ENCODE measurements at regions not wholly inside any gene's neighbourhood (a gene's known extent, or its start where the extent isn't known, plus 50 kb on each side); places are given as distances from the start of the nearest gene placed in this dataset.
"Not testable (repeated sequence)": the region's sequence is repeated elsewhere in the genome, so short reads cannot be mapped to it uniquely, and the experiment has no call there.

DNA sequence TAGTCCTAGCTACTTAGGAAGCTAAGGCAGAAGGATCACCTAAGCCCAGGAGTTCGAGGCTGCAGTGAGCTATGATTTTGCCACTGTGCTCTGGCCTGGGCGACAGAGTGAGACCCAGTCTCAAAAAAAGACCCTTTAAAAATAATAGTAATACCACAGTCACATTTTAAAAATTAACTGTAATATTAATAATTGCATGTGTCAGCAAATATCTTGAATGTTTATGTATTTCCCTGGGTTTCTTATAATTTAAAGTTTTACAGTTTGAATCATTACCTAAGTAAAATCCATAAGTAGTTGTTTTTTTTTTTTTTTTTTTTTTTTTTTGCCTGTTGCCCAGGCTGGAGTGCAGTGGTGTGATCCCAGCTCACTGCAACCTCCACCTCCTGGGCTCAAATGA is 69.2 kb downstream of the LYZL2 start:
- no peak for DNase-seq (ENCODE audit: low read depth)

- DNase-seq (ENCODE audit: low read depth), result no peak
These were observed 70.4 kb downstream of the LYZL2 start for GRCh38 chr10:30559180-30559579.

- no peak for DNase-seq (ENCODE audit: low read depth)
These were observed 71.1 kb downstream of the LYZL2 start for GRCh38 chr10:30558411-30558810.

- no peak for DNase-seq (ENCODE audit: low read depth)
These were observed 71.7 kb downstream of the LYZL2 start for GRCh38 chr10:30557884-30558283.

DNA sequence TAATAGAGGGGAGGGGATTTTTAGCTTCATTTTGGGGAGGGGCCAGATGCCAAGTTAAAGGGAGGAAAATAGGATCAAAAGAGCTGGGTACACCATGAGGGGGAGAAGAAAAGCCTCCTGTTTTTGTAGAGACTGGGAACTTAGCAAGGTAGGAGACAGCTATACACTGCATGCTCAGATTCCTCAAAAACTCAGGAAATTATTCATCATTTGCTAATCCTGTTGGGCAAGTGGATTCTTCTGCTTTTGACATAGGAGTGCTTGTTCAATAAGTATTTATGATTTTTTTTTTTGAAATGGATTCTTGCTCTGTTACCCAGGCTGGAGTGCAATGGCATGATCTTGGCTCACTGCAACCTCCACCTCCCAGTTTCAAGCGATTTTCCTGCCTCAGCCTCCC is 73.4 kb downstream of the LYZL2 start:
- no peak for DNase-seq (ENCODE audit: low read depth)

GRCh38 chr10:30555465-30555864 is 74.1 kb downstream of the LYZL2 start:
- DNase-seq (ENCODE audit: low read depth), result no peak

DNA sequence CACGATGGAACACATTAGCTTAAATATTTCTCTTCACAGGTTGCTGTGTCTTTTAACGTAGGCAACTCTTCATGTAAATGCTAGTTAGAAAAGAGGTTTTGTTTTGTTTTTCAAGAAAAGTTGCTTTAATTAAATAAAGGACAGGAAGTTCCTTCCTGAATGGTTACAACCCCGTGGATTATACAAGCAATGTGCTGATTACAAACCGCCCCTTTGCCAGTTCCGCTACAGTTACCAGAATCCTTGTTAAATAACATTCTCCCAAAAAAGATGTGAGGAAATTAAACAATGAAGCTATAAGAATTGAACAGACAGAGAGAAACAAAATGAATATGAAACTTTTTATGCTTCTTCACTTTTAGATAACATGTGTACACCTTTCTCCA is 75.1 kb downstream of the LYZL2 start:
- DNase-seq (ENCODE audit: low read depth), result no peak

DNA sequence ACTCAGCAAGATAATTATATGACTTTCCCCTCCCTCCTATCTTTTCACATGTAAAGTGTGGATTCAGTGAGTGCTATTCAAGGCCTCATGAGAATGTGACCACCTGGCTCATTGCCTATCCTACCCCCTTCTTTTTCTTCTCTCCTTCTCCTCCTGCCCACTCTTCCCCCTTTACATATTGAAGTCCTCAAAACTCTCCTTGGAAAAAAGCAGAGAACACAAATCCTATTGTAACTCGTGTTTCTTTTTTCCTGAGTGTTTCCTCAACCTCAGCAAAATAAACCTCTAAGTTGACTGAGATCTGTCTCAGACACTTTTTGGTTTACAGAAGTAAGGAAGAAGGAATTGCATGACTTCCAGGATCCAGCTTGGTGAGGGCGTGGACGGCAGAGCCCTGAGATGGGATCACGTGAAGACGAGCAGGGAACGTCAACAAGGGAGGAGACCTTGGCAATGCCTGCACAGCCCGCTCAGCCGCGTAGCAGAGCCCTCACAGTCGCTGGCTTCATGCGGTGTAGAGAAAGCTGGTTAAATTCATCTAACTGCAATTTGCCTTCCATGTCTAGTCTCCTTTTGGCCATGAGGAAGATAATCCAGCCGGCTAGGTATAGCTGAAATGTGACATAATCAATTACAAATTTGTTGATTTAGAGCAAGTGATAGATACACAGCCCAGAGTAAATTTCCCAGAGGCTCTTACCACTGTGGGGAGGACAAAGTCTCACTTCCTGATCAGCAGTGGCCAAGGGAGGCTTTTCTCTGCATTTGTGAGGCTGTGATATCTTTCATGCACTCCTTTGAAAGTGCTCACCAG is 75.7 kb downstream of the LYZL2 start:
- no peak for DNase-seq (ENCODE audit: low read depth)

DNA sequence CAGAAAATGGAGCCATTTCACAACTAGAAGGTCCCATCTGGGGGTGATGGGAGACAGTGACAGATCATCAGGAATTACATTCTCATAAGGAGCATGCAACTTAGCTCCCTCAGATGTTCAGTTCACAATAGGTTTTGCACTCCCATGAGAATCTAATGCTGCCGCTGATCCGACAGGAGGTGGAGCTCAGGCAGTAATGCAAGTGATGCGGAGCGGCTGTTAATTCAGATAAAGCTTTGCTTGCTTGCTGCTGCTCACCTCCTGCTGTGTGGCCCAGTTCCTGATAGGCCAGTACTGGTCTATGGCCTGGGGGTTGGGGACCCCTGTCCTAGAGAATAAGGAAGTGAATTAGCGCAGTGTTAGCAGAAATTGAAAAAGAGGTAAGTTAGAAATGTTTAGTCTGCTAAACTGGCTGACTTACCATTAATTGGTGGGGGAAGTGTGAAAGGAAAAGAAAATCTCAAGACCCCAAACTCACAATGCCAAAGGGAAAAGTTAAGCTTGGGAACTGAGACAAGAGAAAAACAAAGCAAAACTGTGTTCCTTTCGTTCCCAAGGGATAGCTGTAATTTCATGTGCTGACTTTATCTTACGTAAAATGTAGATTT is 76.4 kb downstream of the LYZL2 start:
- no peak for DNase-seq (ENCODE audit: low read depth)

DNA sequence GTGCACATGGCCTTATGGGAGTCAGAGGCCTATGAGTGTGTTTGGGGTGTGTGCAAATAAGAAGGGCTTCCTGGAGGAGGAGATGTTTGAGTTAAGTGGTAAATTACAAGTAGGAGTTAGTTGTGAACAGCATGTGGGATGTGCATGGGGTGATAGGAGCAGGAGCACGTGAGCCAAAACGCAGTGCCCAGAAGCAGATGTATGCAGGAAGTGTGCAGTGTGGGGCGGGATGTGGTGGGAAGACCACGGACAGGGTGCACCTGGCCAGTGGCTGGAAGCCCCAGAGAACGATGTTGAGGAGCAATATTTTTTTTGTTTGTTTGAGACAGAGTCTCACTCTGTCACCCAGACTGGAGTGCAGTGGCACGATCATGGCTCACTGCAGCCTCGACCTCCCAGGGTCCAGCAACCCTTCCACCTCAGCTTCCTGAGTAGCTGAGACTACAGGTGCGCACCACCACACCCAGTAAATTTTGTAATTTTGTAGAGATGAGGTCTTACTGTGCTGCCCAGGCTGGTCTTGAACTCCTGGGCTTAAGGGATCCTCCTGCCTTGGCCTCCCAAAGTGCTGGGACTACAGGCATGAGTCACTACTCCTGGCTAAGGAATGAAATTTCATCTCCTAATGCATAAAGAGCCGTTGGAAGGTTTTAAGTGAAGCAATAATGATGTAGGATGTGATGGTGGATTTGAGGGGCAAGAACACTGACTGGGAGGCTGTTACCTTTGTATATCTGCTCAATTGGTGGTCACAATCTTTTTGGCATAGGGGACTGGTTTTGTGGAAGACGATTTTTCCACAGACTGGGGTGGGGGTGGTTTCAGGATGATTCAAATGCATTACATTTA is 78.4 kb downstream of the LYZL2 start:
- no peak for DNase-seq (ENCODE audit: low read depth)

GRCh38 chr10:30549134-30549687 is 80.3 kb downstream of the LYZL2 start:
- not testable (repeated sequence) for DNase-seq (ENCODE audit: low read depth)

GRCh38 chr10:30546511-30546910 is 83.0 kb downstream of the LYZL2 start:
- no peak for DNase-seq (ENCODE audit: low read depth)

GRCh38 chr10:30542895-30543288 is 86.7 kb downstream of the LYZL2 start:
- no peak for DNase-seq (ENCODE audit: low read depth)

- DNase-seq (ENCODE audit: low read depth), result no peak
These were observed 87.3 kb downstream of the LYZL2 start for GRCh38 chr10:30542001-30542894.

GRCh38 chr10:30540276-30540675 is 89.3 kb downstream of the LYZL2 start:
- DNase-seq (ENCODE audit: low read depth), result no peak

GRCh38 chr10:30538086-30538485 is 91.5 kb downstream of the LYZL2 start:
- DNase-seq (ENCODE audit: low read depth), result no peak

DNA sequence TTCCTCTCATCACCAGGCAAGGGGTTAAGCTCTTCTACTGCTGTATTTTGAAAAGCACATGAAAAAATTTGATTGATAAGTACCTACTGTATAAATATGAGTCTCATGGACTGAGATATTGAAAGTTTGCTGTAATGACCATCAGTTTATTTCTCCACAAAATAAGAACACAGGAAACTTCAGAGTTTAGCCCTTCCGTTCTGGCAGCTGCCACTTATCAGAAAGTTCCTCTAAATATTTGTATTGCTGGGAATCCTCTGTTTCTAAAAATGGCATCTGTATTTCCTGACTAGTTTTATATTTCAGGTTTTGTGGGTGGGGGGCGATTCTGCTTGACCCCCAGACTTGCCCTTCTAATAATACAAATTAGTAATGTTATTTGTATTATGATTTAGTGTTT is 92.0 kb downstream of the LYZL2 start:
- DNase-seq (ENCODE audit: low read depth), result no peak

DNA sequence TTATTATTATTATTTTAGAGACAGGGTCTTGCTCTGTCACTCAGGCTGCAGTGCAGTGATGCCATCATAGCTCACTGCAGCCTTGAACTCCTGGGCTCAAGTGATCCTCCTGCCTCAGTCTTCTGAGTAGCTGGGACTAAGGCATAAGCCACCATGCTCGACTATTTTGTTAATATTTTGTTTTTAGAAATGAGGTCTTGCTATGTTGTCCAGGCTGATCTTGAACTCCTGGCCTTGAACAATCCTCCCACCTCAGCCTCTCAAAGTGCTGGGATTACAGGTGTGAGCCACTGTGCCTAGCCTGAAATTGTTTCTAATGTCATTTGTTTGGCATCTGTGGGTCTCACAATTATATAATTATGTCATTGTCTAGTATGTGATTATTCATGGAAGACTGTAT is 92.4 kb downstream of the LYZL2 start:
- not testable (repeated sequence) for DNase-seq (ENCODE audit: low read depth)

- no peak for DNase-seq (ENCODE audit: low read depth)
These were observed 93.0 kb downstream of the LYZL2 start for GRCh38 chr10:30536578-30536977.

DNA sequence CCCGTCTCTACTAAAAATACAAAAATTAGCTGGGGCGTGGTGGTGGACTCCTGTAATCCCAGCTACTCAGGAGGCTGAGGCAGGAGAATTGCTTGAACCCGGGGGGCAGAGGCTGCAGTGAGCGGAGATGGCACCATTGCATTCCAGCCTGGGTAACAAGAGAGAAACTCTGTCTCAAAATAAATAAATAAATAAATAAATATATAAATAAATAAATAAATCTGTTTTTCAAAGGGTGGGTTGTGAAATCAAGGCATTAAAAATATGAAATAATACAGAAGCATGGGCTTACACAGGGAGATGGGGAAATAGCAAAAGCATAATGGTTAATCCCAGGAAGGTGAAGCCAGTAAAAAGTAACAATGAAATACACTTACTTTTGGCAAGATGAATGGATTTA is 93.9 kb downstream of the LYZL2 start:
- DNase-seq (ENCODE audit: low read depth), result no peak

- peak; percentile 53 for DNase-seq (ENCODE audit: low read depth)
These were observed 94.9 kb downstream of the LYZL2 start for GRCh38 chr10:30534465-30535144.
